ENCODE measurements at regions not wholly inside any gene's neighbourhood (a gene's known extent, or its start where the extent isn't known, plus 50 kb on each side); places are given as distances from the start of the nearest gene placed in this dataset.

DNA sequence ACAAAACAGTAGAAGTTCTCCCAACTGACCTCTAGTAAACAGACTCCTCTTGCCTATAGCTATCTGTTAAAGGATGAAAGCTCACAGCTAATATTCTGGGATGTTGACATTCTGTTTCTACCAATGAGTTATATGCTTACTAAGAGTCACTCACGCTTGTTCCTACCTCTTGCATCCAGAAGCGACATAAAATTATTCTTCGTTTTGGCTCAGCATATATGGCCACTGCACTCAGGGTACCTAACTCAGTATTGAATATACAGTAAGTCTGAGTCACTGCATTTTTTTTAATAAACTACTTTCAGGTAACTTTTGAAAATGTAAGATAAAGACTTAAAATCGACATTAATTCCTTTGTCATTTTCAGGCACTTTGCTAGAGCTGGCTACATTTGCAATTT is 214.4 kb upstream of the STXBP5 start:
- no peak for DNase-seq

- DNase-seq: no peak
Measured at GRCh38 chr6:146990284-146990683, 213.9 kb upstream of the STXBP5 start.

DNA sequence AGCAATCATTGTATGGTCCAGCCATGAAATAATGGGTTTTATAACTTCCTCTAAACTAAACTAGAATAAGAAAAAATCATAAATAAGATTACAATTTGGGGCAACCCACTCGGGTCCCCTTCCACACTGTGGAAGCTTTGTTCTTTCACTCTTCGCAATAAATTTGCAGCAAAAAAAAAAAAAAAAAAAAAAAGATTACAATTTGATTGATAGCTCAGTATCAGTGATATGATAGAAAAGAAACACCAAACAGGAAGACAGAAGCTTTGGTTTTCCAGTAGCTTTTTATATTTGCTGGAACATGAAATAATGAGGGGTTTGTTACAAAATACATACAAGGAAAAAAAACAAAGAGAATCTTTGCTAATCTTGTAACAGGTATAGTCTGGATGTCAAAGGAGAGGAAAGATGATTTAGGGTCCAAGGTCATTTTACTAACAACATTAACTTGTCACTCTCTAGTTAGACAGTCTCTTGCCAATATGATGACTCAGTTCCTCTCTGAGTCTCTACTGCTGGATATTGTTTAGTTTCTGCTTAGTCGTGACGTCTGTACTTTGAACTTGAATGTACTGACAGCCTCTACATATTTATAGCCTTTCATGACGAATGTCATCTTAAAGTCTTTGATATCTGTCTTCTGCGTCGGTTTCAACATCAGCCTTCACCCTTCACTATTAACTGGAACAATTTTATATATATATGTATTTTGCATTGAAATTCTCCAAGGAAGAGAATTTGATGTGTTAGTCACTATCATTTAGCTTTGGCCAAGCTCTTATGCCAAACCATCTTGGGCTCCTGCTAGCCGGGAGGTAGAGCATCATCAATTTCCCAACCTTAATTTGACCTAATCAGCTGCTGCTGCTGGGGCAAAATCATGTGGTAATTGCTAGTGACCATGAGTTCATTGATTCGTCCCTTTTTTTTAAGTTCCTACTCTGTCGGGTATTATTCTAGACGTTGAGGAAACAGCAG is 213.1 kb upstream of the STXBP5 start:
- no peak for DNase-seq

- DNase-seq: no peak
Measured at GRCh38 chr6:146997062-146997461, 207.2 kb upstream of the STXBP5 start.

DNA sequence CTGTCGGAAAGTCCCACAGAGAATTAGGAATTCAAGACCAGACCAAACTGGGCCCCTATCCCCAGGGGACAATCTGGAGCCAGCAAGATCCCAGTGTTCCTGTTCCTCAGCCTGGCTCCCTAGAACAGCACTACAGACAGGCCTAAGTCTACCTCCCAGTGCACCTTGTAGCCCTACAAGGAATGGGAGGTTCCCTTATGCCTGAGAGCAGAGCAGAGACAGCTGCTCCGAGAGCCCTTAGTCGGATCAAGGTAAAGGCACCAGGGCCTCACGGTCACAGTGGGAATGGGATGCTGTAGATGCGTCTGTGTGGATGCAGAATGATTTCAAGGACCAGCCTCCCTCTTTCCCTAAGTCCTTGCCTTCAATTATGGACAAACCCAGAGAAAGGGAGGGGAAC is 204.5 kb upstream of the STXBP5 start:
- no peak for DNase-seq

GRCh38 chr6:147000545-147001488 is 203.4 kb upstream of the STXBP5 start:
- DNase-seq: no peak

DNA sequence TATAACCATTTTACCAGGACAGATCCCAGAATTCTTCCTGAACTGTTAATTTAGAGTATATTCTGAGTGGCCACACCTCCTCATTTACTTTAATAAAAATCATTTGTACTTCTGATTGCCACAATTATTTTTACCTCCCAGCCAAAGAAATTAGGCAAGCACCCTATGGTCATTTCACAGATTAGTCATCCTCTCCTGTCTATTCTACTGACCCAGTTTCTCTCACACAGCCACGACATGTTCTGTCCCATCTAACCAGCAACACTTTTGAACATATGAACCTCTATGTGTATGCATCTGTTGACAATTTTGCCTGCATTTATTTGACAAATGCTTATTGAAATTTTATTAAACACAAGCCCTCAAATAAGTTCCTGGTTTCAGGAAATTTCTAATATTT is 202.6 kb upstream of the STXBP5 start:
- DNase-seq: no peak

DNA sequence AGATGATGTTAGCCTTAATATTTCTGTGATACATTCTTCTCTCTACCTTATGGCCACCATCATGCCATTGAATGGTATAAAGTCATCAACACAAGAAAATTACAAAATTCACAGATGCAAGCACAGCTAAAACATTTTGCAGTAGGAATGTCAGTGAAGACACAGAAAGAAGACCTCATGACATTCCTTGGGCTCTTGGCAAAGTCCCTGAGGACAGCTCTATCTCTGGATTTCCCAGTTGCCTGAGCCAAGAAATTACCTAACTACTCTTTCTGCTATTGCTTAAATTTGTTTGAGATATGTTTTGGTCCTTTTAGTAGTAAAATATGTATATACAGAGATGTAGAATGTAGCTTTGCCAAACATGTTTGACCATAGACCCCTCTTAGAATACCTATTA is 201.0 kb upstream of the STXBP5 start:
- no peak for DNase-seq

- DNase-seq: no peak
Measured at GRCh38 chr6:147005499-147005898, 198.7 kb upstream of the STXBP5 start.

DNA sequence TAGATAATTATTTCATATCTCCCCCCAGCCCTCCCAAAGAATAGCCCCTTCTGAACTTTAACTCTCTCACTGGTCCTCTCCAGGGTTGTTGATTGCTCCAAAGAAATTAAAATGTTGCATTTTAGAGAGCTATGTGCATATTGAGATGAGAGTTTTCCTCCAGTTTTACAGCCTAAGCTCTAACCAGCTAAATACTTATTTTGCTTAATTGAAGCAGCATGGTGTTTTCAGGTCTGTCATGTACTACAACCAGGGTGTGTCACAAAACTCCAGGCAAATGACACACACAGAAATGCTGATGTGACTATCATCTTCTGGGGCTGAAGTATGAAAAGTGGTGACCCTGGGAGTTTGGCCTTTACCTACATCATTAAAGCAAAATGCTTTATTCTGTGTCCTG is 196.8 kb upstream of the STXBP5 start:
- no peak for DNase-seq

DNA sequence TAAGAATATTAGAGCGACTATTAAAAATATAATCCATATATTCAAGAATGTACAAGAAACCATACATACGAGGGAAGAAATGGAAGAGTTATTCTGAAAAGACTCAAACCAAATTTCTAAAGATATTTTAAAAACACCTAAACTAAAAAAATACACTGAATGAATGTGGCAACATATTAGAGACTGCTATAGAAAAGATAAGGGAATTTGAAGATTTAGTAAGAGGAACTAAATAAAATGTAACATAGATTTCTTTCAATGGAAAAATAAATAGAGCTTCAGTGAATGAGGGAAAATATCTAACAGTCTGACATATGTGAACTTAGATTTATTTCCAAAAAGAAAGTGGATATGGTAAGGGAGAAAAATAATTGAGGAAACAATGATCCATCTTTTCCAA is 194.9 kb upstream of the STXBP5 start:
- no peak for DNase-seq

- DNase-seq: no peak
Measured at GRCh38 chr6:147015674-147016073, 188.5 kb upstream of the STXBP5 start.

DNA sequence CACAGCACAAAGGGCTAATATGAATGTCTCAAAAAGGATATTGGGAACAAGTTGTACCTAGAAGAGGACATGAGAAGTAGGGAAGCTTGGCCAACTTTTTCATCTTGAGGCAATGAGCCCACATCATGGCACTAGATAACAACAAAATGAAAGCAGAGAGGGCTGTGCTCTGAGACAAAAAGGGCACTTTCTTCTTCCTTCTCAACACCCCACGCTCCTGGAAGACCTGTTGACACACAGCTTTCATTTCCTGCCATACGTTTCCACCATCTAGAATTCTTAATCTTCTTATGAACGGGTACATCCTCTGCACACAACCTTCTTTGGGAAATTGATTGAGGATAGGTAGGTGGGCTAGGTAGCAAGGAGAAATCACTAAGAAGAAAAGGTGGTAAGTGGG is 187.8 kb upstream of the STXBP5 start:
- DNase-seq: no peak

DNA sequence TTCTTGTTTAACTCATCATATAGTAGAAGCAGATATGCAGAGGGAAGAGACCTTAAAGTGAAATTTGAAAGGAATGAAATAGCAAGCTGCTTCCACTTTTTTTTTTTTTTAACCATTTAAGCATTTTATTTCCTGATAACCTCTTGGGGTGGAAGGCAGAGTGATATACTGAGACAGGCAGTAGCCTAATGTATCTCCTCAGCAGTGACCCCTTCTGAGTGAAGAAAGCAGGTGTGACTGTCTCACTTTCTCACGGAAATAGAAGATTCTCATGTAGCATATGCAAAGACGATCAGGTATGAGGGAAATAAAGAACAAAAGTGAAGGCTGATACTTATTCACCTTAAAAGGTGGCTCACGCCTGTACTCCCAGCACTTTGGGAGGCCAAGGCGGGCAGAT is 187.1 kb upstream of the STXBP5 start:
- no peak for DNase-seq

GRCh38 chr6:147019001-147019400 is 185.2 kb upstream of the STXBP5 start:
- DNase-seq: no peak

DNA sequence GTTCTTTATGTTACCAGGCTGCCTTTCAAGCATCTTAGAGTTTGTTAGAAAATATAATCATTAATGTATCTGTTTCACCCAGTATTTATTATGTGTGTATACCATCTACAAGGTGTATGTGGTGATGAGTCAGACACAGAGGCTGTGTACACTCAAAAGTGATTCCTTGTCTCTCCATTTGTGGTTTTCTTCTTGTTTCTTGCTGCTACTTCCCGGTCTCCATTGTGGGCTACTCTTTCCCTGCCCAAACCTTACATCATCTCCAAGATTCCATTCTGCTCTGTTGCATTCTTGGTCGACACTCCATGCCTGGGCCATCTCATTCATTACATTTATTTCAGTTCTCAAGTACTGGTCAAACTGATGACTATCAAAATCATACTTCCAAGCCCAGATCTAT is 182.2 kb upstream of the STXBP5 start:
- DNase-seq: no peak

DNA sequence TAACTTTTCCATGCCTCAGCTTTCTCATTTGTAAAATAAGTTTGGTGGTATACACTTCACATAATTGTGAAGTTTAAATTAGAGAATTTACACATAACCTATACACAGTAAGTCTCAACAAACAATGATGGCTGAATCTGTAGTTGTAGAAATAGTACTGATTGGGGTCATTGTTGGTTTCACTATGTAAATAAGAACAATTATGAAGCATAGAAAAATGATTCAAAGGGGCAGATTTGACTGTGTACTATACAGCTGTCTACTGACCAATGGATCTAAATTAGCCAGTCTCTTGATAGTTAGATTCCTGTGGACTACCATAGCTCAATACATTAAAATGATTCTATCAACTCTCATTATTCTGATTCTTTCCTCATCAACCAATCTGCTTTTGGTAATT is 181.1 kb upstream of the STXBP5 start:
- DNase-seq: no peak

DNA sequence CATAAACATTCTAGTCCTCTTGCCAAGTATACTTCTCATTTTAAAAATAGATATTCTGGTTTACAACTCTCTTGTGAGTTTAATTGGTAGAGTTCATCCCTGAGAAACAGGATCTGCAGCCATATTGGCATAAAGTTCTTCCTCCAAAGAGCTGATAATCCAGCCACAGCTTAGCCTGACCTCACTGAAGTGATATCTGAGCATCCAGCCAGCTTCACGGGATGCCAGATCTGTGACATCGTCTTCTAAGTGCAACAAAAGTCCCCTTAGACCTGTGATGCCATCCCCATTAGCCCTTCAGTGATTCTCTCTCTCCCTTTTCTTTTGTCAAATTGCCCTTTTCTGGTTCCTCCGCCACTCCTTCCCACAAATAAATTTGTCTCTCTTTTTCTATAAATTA is 180.6 kb upstream of the STXBP5 start:
- DNase-seq: no peak

GRCh38 chr6:147029923-147030322 is 174.3 kb upstream of the STXBP5 start:
- no peak for DNase-seq

- DNase-seq: no peak
Measured at GRCh38 chr6:147033267-147033666, 170.9 kb upstream of the STXBP5 start.

DNA sequence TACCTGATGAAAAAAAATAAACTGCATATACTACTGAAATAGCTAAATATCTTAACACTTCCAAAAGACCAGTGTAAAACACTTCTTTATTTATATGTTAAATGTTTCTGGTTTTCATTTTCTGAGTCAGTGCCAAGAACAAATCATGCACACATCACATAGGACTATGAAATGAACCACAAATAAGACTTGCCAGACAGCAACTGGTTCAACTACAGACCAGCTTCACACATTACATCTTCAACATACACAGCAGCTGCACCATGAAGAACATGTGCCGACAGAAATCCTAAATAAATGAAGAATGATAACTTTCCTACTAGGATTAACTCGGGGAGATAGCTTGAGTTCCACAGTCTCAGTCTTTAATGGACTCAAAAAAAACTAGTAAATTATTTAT is 168.3 kb upstream of the STXBP5 start:
- DNase-seq: no peak

DNA sequence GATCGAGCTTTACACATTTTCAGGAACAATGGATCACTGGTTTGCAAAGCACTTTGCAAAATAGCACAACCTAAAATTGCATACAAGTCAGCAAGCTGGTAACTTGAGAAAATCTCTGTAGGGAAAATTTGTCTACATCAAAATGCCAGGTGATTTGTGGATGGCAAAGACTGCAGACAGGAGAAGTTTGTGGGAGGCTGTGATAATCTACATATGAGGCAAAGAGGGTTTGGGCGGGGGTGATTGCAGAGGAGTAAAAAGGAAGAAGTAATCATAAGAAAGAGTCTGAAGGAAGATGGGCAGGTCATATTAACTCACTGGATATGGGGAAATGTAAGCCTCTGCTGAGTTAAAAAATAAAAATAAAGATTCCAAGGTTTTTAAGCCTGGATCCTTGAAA is 166.3 kb upstream of the STXBP5 start:
- no peak for DNase-seq

DNA sequence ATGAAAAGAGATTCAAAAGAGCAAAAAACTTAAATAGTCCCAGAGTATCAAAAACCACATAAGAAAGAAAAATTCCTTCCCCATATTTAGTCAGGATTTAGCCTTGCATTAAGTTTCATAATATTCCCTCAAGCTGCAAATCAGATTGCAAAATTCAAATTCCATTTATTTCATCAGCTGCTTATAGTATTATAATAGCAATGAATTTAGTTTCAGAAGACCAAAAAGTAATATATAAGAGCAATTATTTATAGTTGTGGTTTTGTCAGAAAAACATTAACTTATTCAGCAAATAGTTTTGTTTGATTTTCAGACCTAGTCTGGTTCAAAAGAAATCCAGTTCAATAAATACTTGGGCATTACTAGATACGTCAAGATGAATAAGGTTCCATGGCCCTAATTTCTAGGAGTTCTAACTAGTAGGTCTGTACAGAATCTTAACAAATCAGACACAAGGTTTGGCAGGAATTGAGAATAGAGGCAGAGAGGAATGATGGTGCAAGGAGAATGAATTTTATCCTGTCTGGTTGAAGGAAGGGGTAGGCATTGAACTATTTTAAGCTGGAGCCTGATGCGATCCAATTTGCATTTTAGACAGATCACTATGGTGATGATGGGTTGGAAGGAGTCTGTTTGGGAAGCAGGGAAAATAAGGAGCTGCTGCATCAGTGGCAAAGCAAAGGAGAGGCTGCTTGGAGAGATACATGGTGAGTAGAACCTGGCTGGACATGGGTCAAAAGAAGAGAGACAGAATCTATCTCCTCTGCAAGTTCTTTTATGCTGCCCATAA is 163.9 kb upstream of the STXBP5 start:
- no peak for DNase-seq

Data from NCI-H187 (cell line).